Panc1 (cell line): ENCODE measurements at regions not wholly inside any gene's neighbourhood (a gene's known extent, or its start where the extent isn't known, plus 50 kb on each side); places are given as distances from the start of the nearest gene placed in this dataset.

Source experiments
- POLR2AphosphoS5 ChIP-seq: IDR thresholded peaks from 2 replicates; pipeline ENCODE4 v1.6.1; 2012; ENCODE audit warnings: mild to moderate bottlenecking, low read depth, low read length, moderate library complexity
- SIN3A ChIP-seq: IDR thresholded peaks from 2 replicates; pipeline ENCODE4 v1.6.1; 2012; ENCODE audit warnings: low read depth, mild to moderate bottlenecking, low read length, moderate library complexity, borderline replicate concordance; ENCODE audit not compliant: insufficient read depth
- TF ChIP-seq, protein P1 (sequence below): fragments of 450-650 bp; IDR thresholded peaks from 2 replicates; pipeline ENCODE4 v1.5.1; 2017; ENCODE audit warnings: mild to moderate bottlenecking
- TF ChIP-seq, protein P2 (sequence below), 2 experiments: IDR thresholded peaks; 2 replicates each; pipeline ENCODE4 v1.6.1; 2011 to 2012; ENCODE audit warnings: low read depth in 2 of 2, control low read depth in 1 of 2, low read length in 1 of 2, mild to moderate bottlenecking in 1 of 2, moderate library complexity in 1 of 2; ENCODE audit not compliant: insufficient read depth in 1 of 2

DNA sequence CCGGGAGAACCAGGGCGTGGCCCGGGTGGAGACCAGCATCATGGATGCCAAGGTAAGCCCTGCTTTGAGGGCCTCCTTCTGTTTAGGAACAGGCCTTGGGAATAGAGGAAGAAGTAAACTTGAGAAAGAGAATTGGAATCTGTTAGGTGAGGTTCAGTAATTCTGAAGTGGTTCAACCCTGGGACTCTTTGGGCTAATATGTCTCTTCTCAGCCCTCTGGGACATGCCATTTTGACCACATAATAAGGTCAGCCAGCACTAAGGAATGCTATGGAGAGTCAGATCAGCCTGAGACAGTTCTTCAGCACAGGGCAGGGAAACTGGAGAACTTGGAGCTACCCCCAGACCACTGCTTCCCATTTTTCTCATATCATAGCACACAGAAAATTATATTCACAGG is 63.3 kb upstream of the PRPS1 start:
- TF ChIP-seq POLR2AphosphoS5 (no peak), SIN3A (no peak)
- TF ChIP-seq, protein P1, sequence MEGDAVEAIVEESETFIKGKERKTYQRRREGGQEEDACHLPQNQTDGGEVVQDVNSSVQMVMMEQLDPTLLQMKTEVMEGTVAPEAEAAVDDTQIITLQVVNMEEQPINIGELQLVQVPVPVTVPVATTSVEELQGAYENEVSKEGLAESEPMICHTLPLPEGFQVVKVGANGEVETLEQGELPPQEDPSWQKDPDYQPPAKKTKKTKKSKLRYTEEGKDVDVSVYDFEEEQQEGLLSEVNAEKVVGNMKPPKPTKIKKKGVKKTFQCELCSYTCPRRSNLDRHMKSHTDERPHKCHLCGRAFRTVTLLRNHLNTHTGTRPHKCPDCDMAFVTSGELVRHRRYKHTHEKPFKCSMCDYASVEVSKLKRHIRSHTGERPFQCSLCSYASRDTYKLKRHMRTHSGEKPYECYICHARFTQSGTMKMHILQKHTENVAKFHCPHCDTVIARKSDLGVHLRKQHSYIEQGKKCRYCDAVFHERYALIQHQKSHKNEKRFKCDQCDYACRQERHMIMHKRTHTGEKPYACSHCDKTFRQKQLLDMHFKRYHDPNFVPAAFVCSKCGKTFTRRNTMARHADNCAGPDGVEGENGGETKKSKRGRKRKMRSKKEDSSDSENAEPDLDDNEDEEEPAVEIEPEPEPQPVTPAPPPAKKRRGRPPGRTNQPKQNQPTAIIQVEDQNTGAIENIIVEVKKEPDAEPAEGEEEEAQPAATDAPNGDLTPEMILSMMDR, result no peak
- TF ChIP-seq, protein P2, sequence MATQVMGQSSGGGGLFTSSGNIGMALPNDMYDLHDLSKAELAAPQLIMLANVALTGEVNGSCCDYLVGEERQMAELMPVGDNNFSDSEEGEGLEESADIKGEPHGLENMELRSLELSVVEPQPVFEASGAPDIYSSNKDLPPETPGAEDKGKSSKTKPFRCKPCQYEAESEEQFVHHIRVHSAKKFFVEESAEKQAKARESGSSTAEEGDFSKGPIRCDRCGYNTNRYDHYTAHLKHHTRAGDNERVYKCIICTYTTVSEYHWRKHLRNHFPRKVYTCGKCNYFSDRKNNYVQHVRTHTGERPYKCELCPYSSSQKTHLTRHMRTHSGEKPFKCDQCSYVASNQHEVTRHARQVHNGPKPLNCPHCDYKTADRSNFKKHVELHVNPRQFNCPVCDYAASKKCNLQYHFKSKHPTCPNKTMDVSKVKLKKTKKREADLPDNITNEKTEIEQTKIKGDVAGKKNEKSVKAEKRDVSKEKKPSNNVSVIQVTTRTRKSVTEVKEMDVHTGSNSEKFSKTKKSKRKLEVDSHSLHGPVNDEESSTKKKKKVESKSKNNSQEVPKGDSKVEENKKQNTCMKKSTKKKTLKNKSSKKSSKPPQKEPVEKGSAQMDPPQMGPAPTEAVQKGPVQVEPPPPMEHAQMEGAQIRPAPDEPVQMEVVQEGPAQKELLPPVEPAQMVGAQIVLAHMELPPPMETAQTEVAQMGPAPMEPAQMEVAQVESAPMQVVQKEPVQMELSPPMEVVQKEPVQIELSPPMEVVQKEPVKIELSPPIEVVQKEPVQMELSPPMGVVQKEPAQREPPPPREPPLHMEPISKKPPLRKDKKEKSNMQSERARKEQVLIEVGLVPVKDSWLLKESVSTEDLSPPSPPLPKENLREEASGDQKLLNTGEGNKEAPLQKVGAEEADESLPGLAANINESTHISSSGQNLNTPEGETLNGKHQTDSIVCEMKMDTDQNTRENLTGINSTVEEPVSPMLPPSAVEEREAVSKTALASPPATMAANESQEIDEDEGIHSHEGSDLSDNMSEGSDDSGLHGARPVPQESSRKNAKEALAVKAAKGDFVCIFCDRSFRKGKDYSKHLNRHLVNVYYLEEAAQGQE (IDR thresholded peaks at IDR 0.05; ENCODE audit: insufficient read depth in 1 of 2, low read depth in 2 of 2, low read length in 1 of 2), result no peak
